ENCODE measurements at regions not wholly inside any gene's neighbourhood (a gene's known extent, or its start where the extent isn't known, plus 50 kb on each side); places are given as distances from the start of the nearest gene placed in this dataset.

DNA sequence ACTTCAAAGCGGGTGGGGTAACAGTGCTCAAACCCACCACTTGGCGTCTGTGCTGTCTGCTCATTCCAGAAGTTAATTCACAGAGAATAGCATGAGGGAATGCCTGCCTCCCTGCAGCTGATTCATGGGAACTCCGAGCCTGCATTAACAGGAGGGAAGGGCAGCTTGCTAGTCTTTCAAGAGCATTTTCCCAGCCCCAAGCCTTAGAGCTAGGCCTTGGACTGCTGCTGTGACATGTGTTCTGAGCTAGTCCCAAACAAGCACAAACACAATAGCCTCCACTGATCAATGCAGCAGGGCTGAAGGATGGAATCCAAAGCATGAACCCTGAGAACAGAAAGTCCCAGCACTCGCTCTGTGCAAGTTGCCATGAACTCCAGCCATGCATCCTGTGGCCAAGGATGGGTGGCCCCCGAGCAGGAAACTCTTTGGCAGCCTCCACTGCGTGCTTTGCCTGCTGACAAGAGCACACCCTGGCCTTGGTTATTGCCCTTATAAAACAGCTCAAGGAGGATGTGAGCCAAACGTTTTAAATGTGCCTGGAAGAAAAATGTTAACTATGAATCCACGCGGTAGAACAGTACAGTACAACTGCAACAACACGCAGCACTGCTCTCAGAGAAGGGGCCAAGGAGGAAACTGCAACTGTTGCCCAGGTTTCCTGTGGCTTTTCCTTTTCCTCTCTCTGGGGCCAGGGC lies 653.1 kb upstream of the KLF4 start:
- H3K36me3 ChIP-seq (ENCODE audit: control insufficient read depth in 1 of 2, insufficient read depth in 2 of 2, low read length in 2 of 2), result no peaks in the 10 kb centered on the region
- no peak overlapping the region for H3K23ac ChIP-seq (ENCODE audit: low read length)
- no peaks in the 10 kb centered on the region for H3K79me1 ChIP-seq (ENCODE audit: low read length)
- no peak overlapping the region for H2AFZ ChIP-seq (ENCODE audit: insufficient read depth, low read length, poor library complexity)
- no peak overlapping the region for H3K18ac ChIP-seq (ENCODE audit: low read length)
- H3K4me2 ChIP-seq (ENCODE audit: low read length), result no peak overlapping the region
- no peak overlapping the region for H3K27ac ChIP-seq (ENCODE audit: low read depth, low read length)
- DNase-seq, result peak in 1 of 2 donors; percentile 20
- H3K9me3 ChIP-seq (ENCODE audit: insufficient read depth, low read depth, low read length), result no peaks in the 10 kb centered on the region
- no peak overlapping the region for H2BK12ac ChIP-seq (ENCODE audit: low read length)
- H3K27me3 ChIP-seq (ENCODE audit: insufficient read depth, low read length), result no peaks in the 10 kb centered on the region
- no CpG with 5 or more reads among the region's 10 CpGs for WGBS (ENCODE audit: extremely low coverage, insufficient coverage, insufficient read length)
- H2AK5ac ChIP-seq (ENCODE audit: low read length), result no peak overlapping the region
- H2BK120ac ChIP-seq (ENCODE audit: insufficient read depth, low read length, poor library complexity), result no peak overlapping the region
- no peak overlapping the region for H3K4me3 ChIP-seq (ENCODE audit: low read depth, low read length)
- H2BK5ac ChIP-seq (ENCODE audit: low read depth, low read length, poor library complexity), result no peak overlapping the region
- H4K91ac ChIP-seq (ENCODE audit: low read depth, low read length), result no peak overlapping the region
- H3K79me2 ChIP-seq (ENCODE audit: control insufficient read depth, insufficient read depth, low read length, poor library complexity), result no peaks in the 10 kb centered on the region
- H3K4ac ChIP-seq (ENCODE audit: low read depth, low read length), result no peak overlapping the region
- no peaks in the 10 kb centered on the region for H3K4me1 ChIP-seq (ENCODE audit: control insufficient read depth in 1 of 2, insufficient read depth in 2 of 2, low read length in 2 of 2)
- no peak overlapping the region for H4K12ac ChIP-seq (ENCODE audit: low read depth, low read length)
- no peak overlapping the region for H3K14ac ChIP-seq (ENCODE audit: low read length)
- no peak overlapping the region for H4K8ac ChIP-seq (ENCODE audit: low read depth, low read length)
- H3K9ac ChIP-seq (ENCODE audit: low read length), result no peak overlapping the region

DNA sequence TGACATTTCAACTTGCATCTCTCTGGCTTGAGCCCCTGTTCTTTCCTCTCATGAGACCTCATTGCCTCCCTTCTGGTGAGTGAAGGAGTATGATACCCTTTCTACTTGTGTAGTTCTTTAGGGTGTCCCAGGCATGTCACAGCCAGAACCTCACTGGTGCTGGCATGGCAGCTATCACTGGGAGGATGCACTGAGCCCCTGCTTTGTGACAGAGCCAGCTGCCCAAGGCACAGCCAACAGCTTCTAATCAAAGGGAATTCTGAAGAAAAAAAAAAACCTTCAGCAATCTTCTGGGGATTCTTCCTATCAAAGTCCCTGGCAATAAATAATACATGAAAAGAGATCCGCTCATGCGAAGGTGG lies 652.6 kb upstream of the KLF4 start:
- no peak overlapping the region for H3K18ac ChIP-seq (ENCODE audit: low read length)
- no peak overlapping the region for H3K23ac ChIP-seq (ENCODE audit: low read length)
- no peak for DNase-seq
- no peak overlapping the region for H4K12ac ChIP-seq (ENCODE audit: low read depth, low read length)
- H3K79me2 ChIP-seq (ENCODE audit: control insufficient read depth, insufficient read depth, low read length, poor library complexity), result no peaks in the 10 kb centered on the region
- no peak overlapping the region for H3K9ac ChIP-seq (ENCODE audit: low read length)
- H2AFZ ChIP-seq (ENCODE audit: insufficient read depth, low read length, poor library complexity), result peak overlapping the region; percentile 39
- no peaks in the 10 kb centered on the region for H3K4me1 ChIP-seq (ENCODE audit: control insufficient read depth in 1 of 2, insufficient read depth in 2 of 2, low read length in 2 of 2)
- no peak overlapping the region for H4K91ac ChIP-seq (ENCODE audit: low read depth, low read length)
- WGBS (ENCODE audit: extremely low coverage, insufficient coverage, insufficient read length), result no CpG with 5 or more reads among the region's 2 CpGs
- no peak overlapping the region for H3K4me2 ChIP-seq (ENCODE audit: low read length)
- no peak overlapping the region for H2BK5ac ChIP-seq (ENCODE audit: low read depth, low read length, poor library complexity)
- H2BK12ac ChIP-seq (ENCODE audit: low read length), result no peak overlapping the region
- H2BK120ac ChIP-seq (ENCODE audit: insufficient read depth, low read length, poor library complexity), result no peak overlapping the region
- no peaks in the 10 kb centered on the region for H3K79me1 ChIP-seq (ENCODE audit: low read length)
- no peak overlapping the region for H3K4ac ChIP-seq (ENCODE audit: low read depth, low read length)
- H3K9me3 ChIP-seq (ENCODE audit: insufficient read depth, low read depth, low read length), result no peaks in the 10 kb centered on the region
- no peak overlapping the region for H3K4me3 ChIP-seq (ENCODE audit: low read depth, low read length)
- H4K8ac ChIP-seq (ENCODE audit: low read depth, low read length), result no peak overlapping the region
- H3K36me3 ChIP-seq (ENCODE audit: control insufficient read depth in 1 of 2, insufficient read depth in 2 of 2, low read length in 2 of 2), result no peaks in the 10 kb centered on the region
- no peak overlapping the region for H3K14ac ChIP-seq (ENCODE audit: low read length)
- H3K27ac ChIP-seq (ENCODE audit: low read depth, low read length), result no peak overlapping the region
- H2AK5ac ChIP-seq (ENCODE audit: low read length), result no peak overlapping the region
- no peaks in the 10 kb centered on the region for H3K27me3 ChIP-seq (ENCODE audit: insufficient read depth, low read length)

DNA sequence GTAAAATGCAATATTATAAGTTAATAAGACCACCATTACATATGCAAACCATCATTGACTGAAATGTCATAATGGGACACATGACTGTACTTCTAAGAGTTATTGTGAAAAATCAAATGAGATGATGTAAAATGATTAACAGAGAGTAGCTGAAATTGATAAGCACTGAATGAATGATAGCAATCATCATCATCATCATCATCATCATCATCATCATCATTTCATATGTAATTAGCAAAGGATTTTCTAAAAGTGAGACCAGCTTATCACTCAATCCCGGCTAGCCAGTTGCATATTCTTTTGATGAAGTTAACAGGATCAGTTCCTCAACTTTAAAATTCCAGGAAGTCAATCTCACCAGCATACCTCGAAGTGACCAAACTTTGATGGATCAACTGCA lies 650.3 kb upstream of the KLF4 start:
- Histone ChIP-seq H4K12ac (ENCODE audit: low read depth, low read length) (no peak overlapping the region), H3K9me3 (ENCODE audit: insufficient read depth, low read depth, low read length) (no peaks in the 10 kb centered on the region)

DNA sequence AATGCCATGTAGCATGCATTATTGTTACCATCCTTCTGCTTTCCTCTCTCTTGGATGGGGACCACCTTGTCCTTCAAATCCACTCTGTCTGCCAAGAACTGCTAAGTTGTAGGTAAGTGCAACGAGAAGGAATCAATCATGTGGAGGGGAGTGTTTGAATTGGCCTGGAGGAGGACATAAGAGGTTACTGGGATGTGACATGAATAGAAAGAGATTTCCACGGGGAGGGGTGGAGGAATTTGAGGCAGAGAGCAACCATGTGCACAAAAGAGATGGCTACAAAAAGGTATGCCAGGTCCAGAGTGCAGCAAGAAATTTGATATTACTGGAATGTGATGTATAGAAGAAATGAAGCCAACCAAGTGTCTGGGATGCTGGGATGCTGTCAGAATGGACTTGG lies 648.9 kb upstream of the KLF4 start:
- Histone ChIP-seq H3K4me3 (ENCODE audit: low read depth, low read length) (no peak overlapping the region), H3K79me1 (ENCODE audit: low read length) (no peaks in the 10 kb centered on the region), H4K12ac (ENCODE audit: low read depth, low read length) (no peak overlapping the region), H3K9ac (ENCODE audit: low read length) (no peak overlapping the region), H3K79me2 (ENCODE audit: control insufficient read depth, insufficient read depth, low read length, poor library complexity) (no peaks in the 10 kb centered on the region), H3K27me3 (ENCODE audit: insufficient read depth, low read length) (no peaks in the 10 kb centered on the region), H4K8ac (ENCODE audit: low read depth, low read length) (no peak overlapping the region), H3K4ac (ENCODE audit: low read depth, low read length) (no peak overlapping the region), H2AFZ (ENCODE audit: insufficient read depth, low read length, poor library complexity) (no peak overlapping the region), H3K9me3 (ENCODE audit: insufficient read depth, low read depth, low read length) (no peaks in the 10 kb centered on the region), H3K27ac (ENCODE audit: low read depth, low read length) (no peak overlapping the region), H3K18ac (ENCODE audit: low read length) (no peak overlapping the region), H3K14ac (ENCODE audit: low read length) (no peak overlapping the region), H2AK5ac (ENCODE audit: low read length) (no peak overlapping the region), H2BK120ac (ENCODE audit: insufficient read depth, low read length, poor library complexity) (no peak overlapping the region), H3K36me3 (ENCODE audit: control insufficient read depth in 1 of 2, insufficient read depth in 2 of 2, low read length in 2 of 2) (no peaks in the 10 kb centered on the region), H2BK12ac (ENCODE audit: low read length) (no peak overlapping the region), H3K4me1 (ENCODE audit: control insufficient read depth in 1 of 2, insufficient read depth in 2 of 2, low read length in 2 of 2) (no peaks in the 10 kb centered on the region), H3K4me2 (ENCODE audit: low read length) (no peak overlapping the region), H4K91ac (ENCODE audit: low read depth, low read length) (no peak overlapping the region), H3K23ac (ENCODE audit: low read length) (no peak overlapping the region), H2BK5ac (ENCODE audit: low read depth, low read length, poor library complexity) (no peak overlapping the region)
- no CpG with 5 or more reads among the region's 2 CpGs for WGBS (ENCODE audit: extremely low coverage, insufficient coverage, insufficient read length)
- no peak for DNase-seq

More for the DNA sequence above, 650.3 kb upstream of the KLF4 start:
- H3K36me3 ChIP-seq (ENCODE audit: control insufficient read depth in 1 of 2, insufficient read depth in 2 of 2, low read length in 2 of 2), result no peaks in the 10 kb centered on the region
- H4K8ac ChIP-seq (ENCODE audit: low read depth, low read length), result no peak overlapping the region
- no peak overlapping the region for H2BK12ac ChIP-seq (ENCODE audit: low read length)
- H2AK5ac ChIP-seq (ENCODE audit: low read length), result no peak overlapping the region
- no peak overlapping the region for H3K4me3 ChIP-seq (ENCODE audit: low read depth, low read length)
- no peak overlapping the region for H4K91ac ChIP-seq (ENCODE audit: low read depth, low read length)
- H3K4me1 ChIP-seq (ENCODE audit: control insufficient read depth in 1 of 2, insufficient read depth in 2 of 2, low read length in 2 of 2), result no peaks in the 10 kb centered on the region
- no peaks in the 10 kb centered on the region for H3K79me1 ChIP-seq (ENCODE audit: low read length)
- H3K23ac ChIP-seq (ENCODE audit: low read length), result no peak overlapping the region
- DNase-seq, result no peak
- no peak overlapping the region for H2BK5ac ChIP-seq (ENCODE audit: low read depth, low read length, poor library complexity)
- no peak overlapping the region for H2BK120ac ChIP-seq (ENCODE audit: insufficient read depth, low read length, poor library complexity)
- no peak overlapping the region for H3K14ac ChIP-seq (ENCODE audit: low read length)
- whole genome bisulfite sequencing (ENCODE audit: extremely low coverage, insufficient coverage, insufficient read length), result no CpG with 5 or more reads among the region's 2 CpGs
- no peaks in the 10 kb centered on the region for H3K79me2 ChIP-seq (ENCODE audit: control insufficient read depth, insufficient read depth, low read length, poor library complexity)
- no peak overlapping the region for H3K27ac ChIP-seq (ENCODE audit: low read depth, low read length)
- no peak overlapping the region for H2AFZ ChIP-seq (ENCODE audit: insufficient read depth, low read length, poor library complexity)
- H3K4ac ChIP-seq (ENCODE audit: low read depth, low read length), result no peak overlapping the region
- H3K9ac ChIP-seq (ENCODE audit: low read length), result no peak overlapping the region
- H3K4me2 ChIP-seq (ENCODE audit: low read length), result no peak overlapping the region
- no peak overlapping the region for H3K18ac ChIP-seq (ENCODE audit: low read length)
- H3K27me3 ChIP-seq (ENCODE audit: insufficient read depth, low read length), result no peaks in the 10 kb centered on the region
